ENCODE measurements at regions not wholly inside any gene's neighbourhood (a gene's known extent, or its start where the extent isn't known, plus 50 kb on each side); places are given as distances from the start of the nearest gene placed in this dataset.

- no peak for TF ChIP-seq CTCF (IDR thresholded peaks at IDR 0.05)
- no peak for TF ChIP-seq POLR2A (IDR thresholded peaks at IDR 0.05)
These were observed 214.2 kb downstream of the HRH4 start for GRCh38 chr18:24674605-24675004.

Data from adrenal gland (tissue), 5 donors.